ENCODE measurements at regions not wholly inside any gene's neighbourhood (a gene's known extent, or its start where the extent isn't known, plus 50 kb on each side); places are given as distances from the start of the nearest gene placed in this dataset.

DNA sequence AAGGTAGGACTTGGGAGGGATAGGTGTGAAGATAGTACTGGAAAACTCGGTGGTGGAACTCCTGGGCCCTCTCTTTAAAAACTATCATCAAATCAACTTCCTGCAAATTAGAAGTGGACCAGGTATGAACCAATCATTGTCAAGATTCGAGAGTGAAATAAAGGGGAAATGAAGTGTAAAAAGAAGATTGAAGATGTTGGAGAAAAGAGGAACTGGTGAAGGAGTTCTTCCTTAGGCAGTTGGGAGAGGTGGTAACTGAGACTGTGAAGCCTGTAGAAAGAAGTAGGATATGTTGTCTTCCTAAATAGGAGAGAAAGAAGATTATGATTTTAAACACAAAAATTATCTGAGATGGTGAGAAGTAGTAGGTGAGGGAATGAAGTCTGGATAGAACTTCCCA is 212.2 kb downstream of the PPP1R2C start:
- TF ChIP-seq CTCF (conservative IDR thresholded peaks at IDR 0.05; ENCODE audit: low read depth, low read length): no peak
- DNase-seq (ENCODE audit: low read depth): no peak
- no peak overlapping the region for H3K4me3 ChIP-seq (ENCODE audit: low read depth, low read length)

DNA sequence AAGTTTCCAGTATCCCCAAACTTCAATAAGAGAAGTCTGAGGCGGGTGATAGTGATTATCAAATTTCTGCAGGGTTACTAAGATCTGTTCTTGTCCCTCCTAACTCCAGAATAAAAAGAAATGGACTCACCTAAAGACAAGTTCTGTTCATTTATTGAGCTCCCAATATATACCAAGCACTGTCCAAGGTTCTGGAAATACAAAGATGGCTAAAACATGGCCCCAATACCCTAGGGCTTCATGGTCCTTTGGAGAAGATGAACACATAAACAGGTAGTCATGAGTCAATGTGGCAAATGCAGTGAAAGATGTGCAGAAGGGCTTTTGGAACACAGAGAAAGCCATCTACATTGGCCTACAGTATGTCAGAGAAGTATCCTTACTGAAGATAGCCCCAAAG is 231.2 kb downstream of the PPP1R2C start:
- no peak overlapping the region for H3K4me3 ChIP-seq (ENCODE audit: low read depth, low read length)
- TF ChIP-seq CTCF (conservative IDR thresholded peaks at IDR 0.05; ENCODE audit: low read depth, low read length): no peak
- DNase-seq (ENCODE audit: low read depth): no peak

GRCh38 chrX:42544883-42545282 is 233.1 kb downstream of the PPP1R2C start:
- no peak for TF ChIP-seq CTCF (conservative IDR thresholded peaks at IDR 0.05; ENCODE audit: low read depth, low read length)
- H3K4me3 ChIP-seq (ENCODE audit: low read depth, low read length): no peak overlapping the region
- DNase-seq (ENCODE audit: low read depth): no peak

DNA sequence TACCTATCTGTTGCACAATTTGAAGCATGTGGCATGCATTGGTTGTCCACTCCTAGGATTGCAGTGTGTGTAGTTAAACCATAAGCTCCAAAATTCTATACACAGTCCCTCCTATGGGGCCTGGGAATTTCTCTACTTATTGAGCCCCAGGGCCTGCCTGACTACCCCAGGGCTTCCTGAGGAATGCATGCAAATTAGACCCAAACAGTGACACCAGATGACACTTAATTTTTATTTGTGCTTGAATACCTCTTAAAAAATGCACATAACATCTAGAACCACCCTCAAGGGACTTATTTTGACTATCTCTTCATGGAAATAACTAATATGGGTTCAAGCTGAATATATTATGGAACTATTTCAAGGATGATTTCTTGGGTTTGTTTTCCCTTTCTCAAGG is 236.4 kb downstream of the PPP1R2C start:
- no peak overlapping the region for H3K4me3 ChIP-seq (ENCODE audit: low read depth, low read length)
- DNase-seq (ENCODE audit: low read depth): no peak
- TF ChIP-seq CTCF (conservative IDR thresholded peaks at IDR 0.05; ENCODE audit: low read depth, low read length): no peak

DNA sequence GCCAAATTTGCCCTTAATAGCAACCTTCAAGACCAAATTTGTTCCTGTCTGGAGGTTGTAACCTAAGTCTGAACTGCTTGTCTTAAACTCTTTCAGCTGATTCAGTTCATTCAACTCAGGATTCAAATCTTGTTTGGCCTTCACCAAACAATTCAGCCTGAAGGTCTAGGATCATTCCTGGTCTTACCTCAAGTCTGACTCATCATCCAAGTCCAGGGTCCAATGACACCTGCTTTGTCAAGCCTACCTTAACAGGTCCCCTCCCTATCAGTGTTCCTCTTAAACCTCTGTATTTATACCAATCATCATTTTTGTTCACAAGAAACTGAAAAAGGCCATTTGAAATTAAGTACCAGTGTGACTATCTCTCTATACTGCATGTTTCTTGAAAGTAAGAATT is 237.8 kb downstream of the PPP1R2C start:
- no peak for TF ChIP-seq CTCF (conservative IDR thresholded peaks at IDR 0.05; ENCODE audit: low read depth, low read length)
- DNase-seq (ENCODE audit: low read depth): no peak
- no peak overlapping the region for H3K4me3 ChIP-seq (ENCODE audit: low read depth, low read length)

DNA sequence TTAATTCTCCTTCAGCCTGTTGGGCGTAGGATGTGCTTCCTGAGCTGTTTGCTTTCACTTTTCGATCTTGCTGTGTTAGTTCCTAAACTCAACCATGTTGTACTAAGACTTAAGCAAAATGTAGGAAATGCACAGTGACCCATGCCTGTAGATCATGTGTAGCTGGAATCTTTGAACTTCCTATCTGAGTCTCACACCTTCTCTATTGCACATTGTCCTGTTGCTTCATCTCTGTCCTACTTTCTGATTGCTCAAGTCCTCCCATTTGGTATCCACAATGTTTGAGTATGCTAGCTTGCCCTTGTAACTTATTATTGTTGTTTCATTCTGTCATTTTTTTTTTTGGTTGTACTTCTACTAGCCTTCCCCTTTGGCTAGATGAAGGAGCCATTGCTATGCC is 239.6 kb downstream of the PPP1R2C start:
- no peak for TF ChIP-seq CTCF (conservative IDR thresholded peaks at IDR 0.05; ENCODE audit: low read depth, low read length)
- no peak for DNase-seq (ENCODE audit: low read depth)
- no peak overlapping the region for H3K4me3 ChIP-seq (ENCODE audit: low read depth, low read length)

DNA sequence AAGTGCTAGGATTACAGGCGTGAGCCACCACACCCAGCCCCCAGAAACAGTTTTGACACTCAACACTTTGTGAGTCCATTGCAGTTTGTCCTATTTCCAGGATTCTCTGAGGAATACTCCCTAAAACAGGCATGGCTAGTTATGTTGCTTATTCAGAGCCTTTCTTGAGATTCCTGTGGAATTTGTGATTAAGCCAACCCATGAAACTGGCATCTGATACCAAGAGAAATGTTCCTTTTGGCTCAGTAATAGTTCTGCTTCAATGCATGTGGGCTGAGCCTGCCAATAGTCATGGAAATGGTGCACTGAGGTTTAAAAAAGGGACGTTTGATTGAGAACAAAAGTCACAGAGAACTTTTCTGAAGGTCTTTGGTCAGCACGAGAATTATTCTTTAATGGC is 241.7 kb downstream of the PPP1R2C start:
- DNase-seq (ENCODE audit: low read depth): peak; percentile 52
- no peak for TF ChIP-seq CTCF (conservative IDR thresholded peaks at IDR 0.05; ENCODE audit: low read depth, low read length)
- no peak overlapping the region for H3K4me3 ChIP-seq (ENCODE audit: low read depth, low read length)

All from epithelial cell of proximal tubule (primary cell).